ENCODE measurements at regions not wholly inside any gene's neighbourhood (a gene's known extent, or its start where the extent isn't known, plus 50 kb on each side); places are given as distances from the start of the nearest gene placed in this dataset.

DNA sequence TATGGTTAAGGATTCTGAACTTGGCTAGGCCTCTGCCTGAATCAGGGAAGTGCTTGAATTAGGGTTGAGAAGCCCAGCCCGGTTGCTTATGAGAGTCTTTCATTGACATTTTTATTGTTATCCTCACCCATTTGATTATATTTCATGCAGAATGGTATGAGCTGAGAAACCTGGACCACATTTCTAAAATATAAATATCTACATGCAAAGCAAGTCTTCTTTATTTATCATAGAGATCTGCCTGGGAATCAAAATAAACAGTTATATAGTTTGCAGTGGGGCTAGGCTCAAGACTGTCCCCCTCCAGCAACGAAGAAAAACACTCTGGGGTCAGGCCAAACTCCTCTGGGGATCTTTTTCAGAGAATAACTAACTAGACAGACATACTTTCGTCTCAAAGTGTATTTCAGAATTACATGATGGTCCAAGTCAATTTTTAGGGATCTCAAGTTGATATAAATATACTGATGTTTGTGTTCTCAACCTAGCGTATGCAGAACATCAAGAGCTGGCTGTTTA is 675.4 kb upstream of the NR2F2 start:
- no peak for DNase-seq (ENCODE audit: low spot score)

DNA sequence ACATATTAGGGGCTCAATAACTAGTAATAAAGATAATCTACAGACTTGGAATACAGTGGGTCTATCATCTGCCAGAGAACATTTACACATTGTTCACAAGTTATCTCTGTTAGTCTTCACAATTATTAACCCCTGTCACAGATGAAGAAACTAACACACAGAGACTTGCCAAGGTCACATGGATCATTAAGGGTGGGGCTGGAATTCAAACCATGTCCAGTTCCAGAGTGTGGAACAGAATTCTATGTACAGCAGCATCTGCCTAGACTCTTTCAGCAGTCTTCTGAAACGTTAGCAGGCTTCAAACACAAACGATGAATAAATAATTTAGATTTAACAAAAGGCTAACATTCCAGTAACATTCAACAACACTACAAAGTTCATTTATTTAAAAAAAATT is 673.9 kb upstream of the NR2F2 start:
- DNase-seq (ENCODE audit: low spot score), result no peak

GRCh38 chr15:95658799-95659198 is 671.7 kb upstream of the NR2F2 start:
- DNase-seq (ENCODE audit: low spot score), result no peak

GRCh38 chr15:95659656-95660055 is 670.8 kb upstream of the NR2F2 start:
- DNase-seq (ENCODE audit: low spot score), result no peak

DNA sequence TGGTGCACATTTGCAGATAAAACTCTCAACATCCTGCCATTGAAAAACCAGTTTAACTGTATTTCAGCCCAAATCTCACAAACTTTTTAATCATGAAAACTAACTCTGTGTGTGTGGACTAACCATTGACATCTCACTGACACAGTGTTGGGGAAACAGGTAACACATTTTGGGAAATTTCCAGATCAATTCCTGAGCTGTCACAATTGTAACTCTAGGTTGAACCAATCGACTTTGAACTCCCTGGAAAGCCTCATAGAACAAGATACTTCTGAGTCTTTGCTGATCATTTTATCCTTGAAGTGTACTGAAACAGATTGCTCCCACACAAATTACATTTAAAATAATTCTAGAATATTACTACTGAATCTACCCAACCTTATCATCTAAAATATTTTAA is 667.9 kb upstream of the NR2F2 start:
- DNase-seq (ENCODE audit: low spot score), result no peak

DNA sequence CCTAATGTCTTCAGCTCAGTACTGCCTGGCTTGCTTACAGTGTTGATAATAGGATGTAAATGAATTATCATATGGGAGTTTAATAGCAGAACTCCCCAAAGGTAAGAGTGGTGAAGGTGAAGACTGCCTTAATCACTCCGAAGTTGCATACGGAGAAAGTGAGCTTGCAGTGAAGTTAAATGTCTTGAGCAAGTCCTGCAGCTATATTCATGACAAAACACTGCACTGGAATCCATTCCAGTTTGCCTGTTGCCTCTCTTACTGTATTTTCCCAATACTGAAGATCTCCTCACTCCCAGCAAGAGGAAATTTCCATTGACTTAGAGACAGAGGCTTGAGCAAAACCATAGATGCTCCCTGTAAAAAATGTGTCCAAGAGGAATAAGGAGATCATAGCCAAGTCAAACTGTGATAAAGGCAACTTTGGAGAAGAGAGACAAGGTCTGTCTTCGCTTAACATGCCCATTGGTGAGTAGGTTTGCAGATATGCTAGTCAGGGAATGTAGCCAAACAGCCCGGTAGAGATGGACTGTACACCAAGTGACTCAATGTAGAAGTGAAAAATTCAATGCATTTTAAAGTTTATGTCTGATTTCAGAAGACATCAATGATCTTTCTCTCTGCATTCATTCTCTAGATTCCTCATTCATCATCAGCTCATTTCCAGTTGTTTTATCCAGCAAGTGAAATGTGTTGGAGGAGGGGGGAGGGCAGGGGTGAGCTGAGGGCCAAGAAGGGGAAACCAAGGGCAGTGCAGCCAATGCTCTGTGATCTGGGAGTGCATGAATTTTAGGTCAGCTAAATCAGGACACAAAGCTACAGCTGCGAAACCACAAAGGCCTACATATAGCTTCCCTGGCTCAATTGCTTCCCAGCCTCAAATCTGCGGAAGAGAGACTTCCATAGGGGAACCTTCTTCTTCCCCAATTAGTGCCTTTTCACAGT is 667.1 kb upstream of the NR2F2 start:
- DNase-seq (ENCODE audit: low spot score), result no peak

- no peak for DNase-seq (ENCODE audit: low spot score)
These were observed 666.0 kb upstream of the NR2F2 start for GRCh38 chr15:95664450-95664849.

DNA sequence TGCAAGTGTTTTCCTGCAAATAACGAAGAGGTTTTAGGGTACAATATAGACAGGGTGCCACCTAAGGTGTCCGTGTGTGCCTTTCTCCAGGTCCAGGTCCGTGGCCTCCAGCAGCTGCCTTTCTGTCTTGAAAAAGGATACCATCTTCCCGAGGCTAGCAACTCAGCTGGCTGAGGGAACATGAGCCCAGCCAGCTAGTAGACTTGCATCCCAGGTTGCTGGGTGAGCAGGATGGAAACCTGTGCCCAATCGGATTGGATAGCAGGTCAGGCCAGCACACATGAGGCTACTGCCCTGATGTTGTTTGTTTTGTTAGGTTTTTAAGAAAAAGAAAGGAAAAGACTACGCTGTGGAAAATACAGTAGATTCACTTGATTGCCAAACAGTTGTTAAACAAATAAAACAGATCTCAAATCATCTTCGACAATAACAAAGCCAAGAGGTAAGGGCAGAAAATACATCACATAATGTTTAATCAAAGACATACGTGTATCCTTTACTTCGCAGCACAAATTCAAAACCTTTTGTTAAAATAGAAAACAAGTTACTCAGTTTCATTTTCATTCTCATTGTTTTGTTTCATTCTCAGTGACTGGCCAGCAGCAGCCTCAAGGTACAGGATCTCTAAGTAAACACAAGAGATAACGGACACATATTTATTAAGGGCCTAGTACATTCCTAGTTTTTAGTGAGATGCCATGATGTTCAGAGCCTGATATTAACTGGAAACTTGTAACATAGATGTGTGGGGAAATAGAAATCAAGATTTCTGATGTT is 661.2 kb upstream of the NR2F2 start:
- no peak for DNase-seq (ENCODE audit: low spot score)

DNA sequence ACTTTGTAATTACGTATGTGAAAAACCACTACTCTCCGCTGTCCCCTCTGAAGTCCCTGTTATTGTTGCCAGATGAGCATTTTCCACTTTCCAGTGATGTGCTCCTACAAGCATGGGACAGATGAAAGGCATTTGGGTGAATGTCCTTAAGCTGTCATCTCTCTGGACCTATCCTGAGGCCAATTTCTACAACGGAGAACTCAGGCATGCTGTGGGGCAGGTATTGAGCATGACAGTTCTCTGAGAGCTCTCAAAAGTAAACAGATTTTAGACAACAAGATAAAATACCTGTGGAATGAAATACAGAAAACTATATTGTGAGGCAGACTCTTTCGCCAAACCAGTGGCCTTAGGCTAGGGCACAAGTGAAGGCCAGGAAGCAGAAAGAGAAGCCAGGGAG is 656.5 kb upstream of the NR2F2 start:
- no peak for DNase-seq (ENCODE audit: low spot score)

DNA sequence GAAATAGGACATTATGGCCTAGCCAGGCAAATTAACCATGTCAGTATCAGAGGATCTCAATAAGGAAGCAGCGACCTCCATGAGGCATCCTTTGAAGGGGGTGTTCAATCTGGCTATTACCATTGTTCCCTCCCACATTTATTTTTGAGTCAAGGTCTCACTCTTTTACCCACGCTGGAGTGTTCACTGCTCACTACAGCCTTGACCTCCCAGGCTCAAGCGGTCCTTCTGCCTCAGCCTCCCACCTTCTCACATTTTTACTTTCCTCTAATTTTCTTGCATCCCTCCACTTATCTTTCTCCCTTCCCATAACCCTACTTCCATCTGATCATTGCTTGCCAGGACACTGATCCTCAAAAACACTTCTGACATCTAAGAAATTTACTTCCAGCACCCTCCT is 654.0 kb upstream of the NR2F2 start:
- DNase-seq (ENCODE audit: low spot score), result no peak

- DNase-seq (ENCODE audit: low spot score), result no peak
These were observed 650.5 kb upstream of the NR2F2 start for GRCh38 chr15:95679847-95680582.

- DNase-seq (ENCODE audit: low spot score), result no peak
These were observed 649.8 kb upstream of the NR2F2 start for GRCh38 chr15:95680728-95681127.

GRCh38 chr15:95681836-95682544 is 648.5 kb upstream of the NR2F2 start:
- DNase-seq (ENCODE audit: low spot score), result no peak

- no peak for DNase-seq (ENCODE audit: low spot score)
These were observed 646.4 kb upstream of the NR2F2 start for GRCh38 chr15:95684126-95684525.

GRCh38 chr15:95684693-95685115 is 645.8 kb upstream of the NR2F2 start:
- DNase-seq (ENCODE audit: low spot score), result no peak

GRCh38 chr15:95687061-95687460 is 643.4 kb upstream of the NR2F2 start:
- DNase-seq (ENCODE audit: low spot score), result no peak

DNA sequence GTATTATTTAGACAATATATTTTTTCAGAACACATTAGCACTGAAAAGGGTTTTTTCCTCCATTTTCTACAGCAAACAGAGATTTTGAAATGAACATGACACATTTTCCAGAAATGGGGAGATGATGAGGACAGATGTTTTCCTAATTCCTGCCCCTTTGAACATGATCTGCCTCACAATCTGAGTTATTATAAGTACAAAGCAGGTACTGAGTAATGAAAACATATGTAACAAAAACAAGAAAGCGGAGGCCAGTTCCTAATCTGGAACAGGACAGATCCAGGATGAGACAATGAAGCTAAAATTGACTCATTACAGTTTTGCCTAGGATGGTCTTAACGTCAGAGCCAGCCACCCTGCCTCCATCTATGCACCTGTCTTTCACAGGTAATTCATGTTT is 642.8 kb upstream of the NR2F2 start:
- no peak for DNase-seq (ENCODE audit: low spot score)

- no peak for DNase-seq (ENCODE audit: low spot score)
These were observed 639.7 kb upstream of the NR2F2 start for GRCh38 chr15:95690631-95691340.

- no peak for DNase-seq (ENCODE audit: low spot score)
These were observed 636.6 kb upstream of the NR2F2 start for GRCh38 chr15:95693917-95694316.

GRCh38 chr15:95698230-95698629 is 632.3 kb upstream of the NR2F2 start:
- DNase-seq (ENCODE audit: low spot score), result no peak

DNA sequence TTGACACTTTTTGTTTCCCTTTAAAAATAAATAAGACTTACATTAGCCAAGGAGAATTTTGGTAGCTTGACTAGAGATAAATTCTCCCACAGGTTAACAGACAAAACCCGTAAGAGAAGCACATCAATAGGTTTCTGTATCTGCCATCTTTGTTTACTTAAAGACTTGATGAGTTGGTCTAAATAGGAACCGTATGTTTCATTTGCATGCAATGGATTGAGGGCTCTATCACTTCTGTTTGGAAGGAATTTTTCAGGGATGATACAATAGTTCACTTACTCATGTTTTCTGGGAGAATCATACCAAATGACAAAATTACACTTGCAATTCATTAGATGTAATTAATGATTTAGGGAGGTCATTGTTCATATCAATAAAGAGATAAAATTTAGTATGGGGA is 631.5 kb upstream of the NR2F2 start:
- no peak for DNase-seq (ENCODE audit: low spot score)

All from globus pallidus (tissue), 1 donor.